Activated naive CD8-positive, alpha-beta T cell treated with anti-CD3 and anti-CD28 coated beads, Interleukin-2, amount 50 U/mL, for 24 hours (primary cell): ENCODE measurements at regions not wholly inside any gene's neighbourhood (a gene's known extent, or its start where the extent isn't known, plus 50 kb on each side); places are given as distances from the start of the nearest gene placed in this dataset.

Source experiments
- ATAC-seq: fragments of 150-1000 bp; cut with Tn5 transposase; one replicate; pipeline ENCODE4 v1.10.0; 2021
- DNase-seq: peaks from one replicate; pipeline ENCODE4 v3.0.0; 2021
- H3K27ac Mint-ChIP-seq: one replicate; pipeline ENCODE4 v1.8.0; 2021; ENCODE audit warnings: mild to moderate bottlenecking, mixed read lengths
- H3K27me3 Mint-ChIP-seq: one replicate; pipeline ENCODE4 v1.8.0; 2021; ENCODE audit warnings: mixed read lengths
- H3K36me3 Mint-ChIP-seq: one replicate; pipeline ENCODE4 v1.8.0; 2021; ENCODE audit warnings: low read depth, mixed read lengths
- H3K4me1 Mint-ChIP-seq: one replicate; pipeline ENCODE4 v1.8.0; 2021; ENCODE audit warnings: mixed read lengths
- H3K4me3 Mint-ChIP-seq: one replicate; pipeline ENCODE4 v1.8.0; 2021; ENCODE audit warnings: mild to moderate bottlenecking, moderate library complexity, mixed read lengths
- H3K9me3 Mint-ChIP-seq: one replicate; pipeline ENCODE4 v1.8.0; 2021; ENCODE audit warnings: mixed read lengths

DNA sequence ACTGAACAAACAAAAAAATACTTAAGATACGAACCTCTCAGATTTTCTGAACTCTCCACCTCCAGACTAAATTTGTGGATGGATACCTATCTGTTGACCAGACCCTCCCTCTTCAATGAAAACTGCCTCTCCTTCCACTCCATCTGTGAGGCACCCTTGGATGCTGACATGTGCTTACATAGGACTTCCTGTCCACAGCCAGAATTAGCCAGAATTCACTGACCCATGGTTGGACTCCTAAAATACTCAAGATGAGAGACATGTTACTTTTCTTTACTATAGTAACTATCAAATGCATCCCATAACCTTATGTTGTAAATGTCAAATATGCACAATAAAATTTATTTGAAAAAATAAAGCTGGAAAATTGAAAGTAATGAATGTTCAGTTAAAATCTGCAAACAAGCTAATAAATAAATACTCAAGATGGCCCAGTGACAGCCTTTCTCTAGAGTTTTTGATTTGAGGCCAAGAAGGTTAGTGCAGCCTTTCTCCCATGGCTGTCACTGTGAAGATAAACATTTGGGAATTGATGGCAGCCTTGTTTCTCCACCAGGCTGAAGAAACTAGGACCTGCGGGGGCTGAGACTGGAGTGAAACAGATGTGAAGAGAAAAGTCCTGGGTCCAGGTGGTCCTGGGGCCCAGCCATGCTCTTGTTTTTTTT is 287.0 kb downstream of the ZEB1 start:
- peaks cover 18% of the 10 kb centered on the region for H3K4me1 Mint-ChIP-seq
- H3K27me3 Mint-ChIP-seq: peaks cover 5% of the 10 kb centered on the region
- H3K27ac Mint-ChIP-seq: no peak overlapping the region
- DNase-seq (no peak), ATAC-seq (no peak)
- no peaks in the 10 kb centered on the region for H3K9me3 Mint-ChIP-seq
- no peak overlapping the region for H3K4me3 Mint-ChIP-seq
- no peaks in the 10 kb centered on the region for H3K36me3 Mint-ChIP-seq

DNA sequence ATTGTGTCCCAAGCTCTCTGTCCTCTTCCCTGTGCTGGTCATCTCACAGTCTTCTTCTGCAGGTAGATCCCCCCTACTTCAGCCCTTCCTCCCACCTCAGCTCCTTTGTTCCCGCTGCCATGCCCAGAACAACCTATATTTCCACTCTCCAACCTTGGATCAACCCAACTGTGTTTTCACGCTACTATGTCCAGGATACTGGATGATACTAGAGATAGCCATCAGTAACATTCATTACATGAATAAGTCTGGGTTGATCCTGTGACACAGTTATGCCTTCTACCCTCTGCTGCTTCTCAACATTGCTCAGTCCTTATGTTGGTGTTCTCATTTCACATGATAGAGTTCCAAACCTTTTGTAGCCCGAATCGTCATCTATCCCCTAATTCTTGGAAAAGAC is 286.4 kb downstream of the ZEB1 start:
- Mint-ChIP-seq H3K4me1 (peaks cover 24% of the 10 kb centered on the region), H3K4me3 (no peak overlapping the region), H3K9me3 (no peaks in the 10 kb centered on the region), H3K36me3 (no peaks in the 10 kb centered on the region), H3K27ac (no peak overlapping the region), H3K27me3 (peaks cover 3% of the 10 kb centered on the region)
- DNase-seq (no peak), ATAC-seq (no peak)

DNA sequence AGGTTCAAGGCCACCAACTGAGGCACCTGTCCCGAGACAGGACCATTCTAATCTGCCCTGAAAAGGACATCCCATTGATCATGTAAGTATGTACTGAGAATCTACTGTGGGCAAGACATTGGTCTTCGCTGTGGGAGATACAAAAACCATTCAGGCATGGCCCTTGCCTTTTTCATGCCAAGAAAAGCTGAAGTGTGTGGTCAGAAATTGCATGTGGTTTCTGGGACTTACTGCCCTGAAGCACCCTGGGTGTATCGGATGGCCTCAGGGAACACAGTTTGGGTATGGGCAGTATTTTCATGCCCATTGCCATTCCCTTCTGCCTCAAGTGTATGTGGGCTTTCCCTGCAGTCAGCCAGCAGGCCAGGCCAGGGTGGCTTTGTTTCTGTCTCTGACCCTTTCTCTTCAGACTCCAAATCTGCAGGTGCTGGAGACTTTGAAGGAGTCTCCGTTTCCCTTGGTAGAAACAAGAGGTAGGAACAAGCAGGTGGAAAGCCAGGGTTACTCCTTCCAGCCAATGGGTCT is 285.7 kb downstream of the ZEB1 start:
- Mint-ChIP-seq H3K4me3 (peak overlapping the region; percentile 79), H3K27ac (no peak overlapping the region), H3K36me3 (no peaks in the 10 kb centered on the region), H3K4me1 (peaks cover 31% of the 10 kb centered on the region), H3K9me3 (no peaks in the 10 kb centered on the region), H3K27me3 (peaks cover 2% of the 10 kb centered on the region)
- ATAC-seq (no peak), DNase-seq (no peak)

DNA sequence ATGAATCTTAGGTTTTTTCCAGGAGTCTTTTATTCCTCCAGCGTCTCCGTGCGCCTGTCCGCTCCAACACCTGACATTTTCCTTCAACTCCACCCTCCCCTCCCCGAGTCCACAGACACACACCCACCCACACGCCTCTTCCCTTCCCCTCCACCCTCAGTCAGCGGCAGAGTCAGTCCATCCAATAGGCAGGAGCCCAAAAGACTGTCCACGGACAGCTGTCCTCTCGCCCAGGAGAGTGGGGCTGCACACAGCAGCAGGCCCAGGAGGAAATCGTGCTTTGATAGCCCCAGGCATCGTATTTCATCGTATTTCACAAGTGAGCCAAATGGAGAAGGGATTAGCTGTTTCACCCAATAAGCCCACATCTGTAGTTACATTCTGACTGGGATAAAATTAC is 285.1 kb downstream of the ZEB1 start:
- DNase-seq: no peak
- Mint-ChIP-seq H3K27me3 (peaks cover 2% of the 10 kb centered on the region), H3K9me3 (no peaks in the 10 kb centered on the region), H3K36me3 (no peaks in the 10 kb centered on the region), H3K4me1 (peaks cover 33% of the 10 kb centered on the region), H3K4me3 (peak overlapping the region; percentile 79), H3K27ac (no peak overlapping the region)
- no peak for ATAC-seq

DNA sequence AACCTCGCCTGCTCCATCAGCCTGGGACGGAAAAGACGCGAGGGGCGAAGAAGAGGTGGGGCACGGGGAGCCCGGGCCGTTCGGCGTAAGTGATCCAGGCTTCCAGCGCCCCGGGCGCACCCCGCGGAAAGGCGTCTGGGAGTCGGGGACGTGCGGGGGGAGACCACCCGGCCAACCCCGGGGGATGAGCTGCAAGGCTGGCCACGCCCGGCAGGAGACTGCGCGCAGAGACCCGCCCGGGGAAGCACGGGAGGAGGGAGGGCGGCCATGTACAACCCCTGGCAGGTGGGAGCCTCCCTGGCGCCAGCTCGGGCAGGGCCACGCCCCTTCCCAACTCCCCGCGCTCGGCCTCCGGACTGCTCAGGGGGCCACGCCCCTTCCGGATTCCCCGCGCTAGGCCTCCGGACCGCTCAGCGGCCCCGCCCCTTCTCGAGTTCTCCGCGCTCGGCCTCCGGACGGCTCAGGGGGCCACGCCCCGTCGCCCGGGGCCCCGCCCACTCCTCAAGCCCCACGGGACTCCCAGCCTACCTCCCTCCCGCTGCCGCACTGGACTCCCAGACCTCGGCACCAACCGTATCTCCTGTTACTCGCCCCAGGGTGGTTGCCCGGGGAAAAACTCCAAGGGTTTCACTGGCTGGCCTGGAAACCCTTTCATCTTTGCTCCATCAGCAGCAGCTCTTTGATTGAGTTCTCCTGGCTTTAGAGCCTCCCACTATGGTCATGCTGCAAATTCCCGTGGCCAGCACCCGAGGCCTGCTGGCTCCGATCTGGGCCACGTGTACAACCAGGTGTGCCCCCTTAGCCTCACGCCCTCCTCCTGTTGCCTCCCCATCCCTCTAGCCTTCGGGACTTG is 284.4 kb downstream of the ZEB1 start:
- Mint-ChIP-seq H3K4me1 (peaks cover 33% of the 10 kb centered on the region), H3K4me3 (peak overlapping the region; percentile 79), H3K36me3 (no peaks in the 10 kb centered on the region), H3K27me3 (peaks cover 2% of the 10 kb centered on the region), H3K27ac (no peak overlapping the region), H3K9me3 (no peaks in the 10 kb centered on the region)
- DNase-seq (peak; percentile 92), ATAC-seq (peak; percentile 96)

DNA sequence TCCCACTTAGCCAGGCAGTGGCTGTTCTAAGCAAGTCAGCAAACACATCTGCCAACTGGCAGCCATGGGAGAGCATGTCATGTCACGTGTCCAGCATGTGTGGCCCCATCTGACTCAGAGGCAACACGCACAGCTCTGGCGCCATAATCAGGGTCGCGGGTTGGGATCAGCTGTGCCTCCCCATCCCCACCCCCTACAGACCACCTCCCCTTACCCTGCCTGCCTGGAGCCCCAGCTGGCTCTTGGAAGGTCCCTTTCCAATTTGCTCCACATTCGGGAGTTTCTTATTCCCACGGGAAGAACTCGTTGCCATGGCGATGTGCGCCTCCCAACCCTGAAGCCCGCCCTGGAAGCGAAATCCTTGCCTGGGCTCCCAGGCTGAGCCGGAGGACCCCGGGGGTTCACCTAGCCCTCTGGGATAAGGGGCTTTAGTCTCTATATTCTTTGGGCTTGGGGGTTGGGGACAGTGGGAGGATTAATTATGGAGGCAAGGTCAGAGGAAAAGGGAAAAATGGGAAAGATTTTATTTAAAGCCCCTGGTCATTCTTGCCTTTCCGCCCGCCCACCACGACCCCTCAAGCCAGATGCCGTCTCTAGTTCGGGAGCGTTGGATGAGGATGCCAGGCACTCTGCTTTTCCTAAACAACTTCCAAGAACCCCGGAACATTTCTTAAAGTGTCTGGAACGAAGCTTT is 283.7 kb downstream of the ZEB1 start:
- peaks cover 33% of the 10 kb centered on the region for H3K4me1 Mint-ChIP-seq
- H3K36me3 Mint-ChIP-seq: no peaks in the 10 kb centered on the region
- no peaks in the 10 kb centered on the region for H3K9me3 Mint-ChIP-seq
- ATAC-seq (no peak), DNase-seq (no peak)
- H3K27me3 Mint-ChIP-seq: no peaks in the 10 kb centered on the region
- H3K4me3 Mint-ChIP-seq: peak overlapping the region; percentile 79
- no peak overlapping the region for H3K27ac Mint-ChIP-seq

DNA sequence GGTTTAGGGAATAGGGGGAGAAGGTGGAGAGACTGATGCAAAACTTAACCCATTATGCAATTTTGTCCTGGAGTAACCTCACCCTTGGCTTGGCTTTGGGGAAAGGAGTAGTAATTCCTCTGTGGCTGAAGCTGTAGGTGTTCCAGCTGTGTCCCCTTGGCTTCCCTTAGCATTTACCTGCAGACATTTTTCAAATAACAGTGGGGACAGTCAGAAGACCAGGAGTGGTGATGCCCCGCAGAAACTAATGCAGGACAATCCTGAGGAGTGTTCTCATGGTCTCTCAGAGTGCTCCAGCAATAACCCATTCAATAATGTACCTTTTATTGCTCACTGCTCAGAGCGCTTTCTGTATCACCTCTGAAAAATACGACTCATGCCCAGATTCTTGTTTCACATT is 282.1 kb downstream of the ZEB1 start:
- no peak for ATAC-seq
- H3K4me1 Mint-ChIP-seq: peaks cover 33% of the 10 kb centered on the region

DNA sequence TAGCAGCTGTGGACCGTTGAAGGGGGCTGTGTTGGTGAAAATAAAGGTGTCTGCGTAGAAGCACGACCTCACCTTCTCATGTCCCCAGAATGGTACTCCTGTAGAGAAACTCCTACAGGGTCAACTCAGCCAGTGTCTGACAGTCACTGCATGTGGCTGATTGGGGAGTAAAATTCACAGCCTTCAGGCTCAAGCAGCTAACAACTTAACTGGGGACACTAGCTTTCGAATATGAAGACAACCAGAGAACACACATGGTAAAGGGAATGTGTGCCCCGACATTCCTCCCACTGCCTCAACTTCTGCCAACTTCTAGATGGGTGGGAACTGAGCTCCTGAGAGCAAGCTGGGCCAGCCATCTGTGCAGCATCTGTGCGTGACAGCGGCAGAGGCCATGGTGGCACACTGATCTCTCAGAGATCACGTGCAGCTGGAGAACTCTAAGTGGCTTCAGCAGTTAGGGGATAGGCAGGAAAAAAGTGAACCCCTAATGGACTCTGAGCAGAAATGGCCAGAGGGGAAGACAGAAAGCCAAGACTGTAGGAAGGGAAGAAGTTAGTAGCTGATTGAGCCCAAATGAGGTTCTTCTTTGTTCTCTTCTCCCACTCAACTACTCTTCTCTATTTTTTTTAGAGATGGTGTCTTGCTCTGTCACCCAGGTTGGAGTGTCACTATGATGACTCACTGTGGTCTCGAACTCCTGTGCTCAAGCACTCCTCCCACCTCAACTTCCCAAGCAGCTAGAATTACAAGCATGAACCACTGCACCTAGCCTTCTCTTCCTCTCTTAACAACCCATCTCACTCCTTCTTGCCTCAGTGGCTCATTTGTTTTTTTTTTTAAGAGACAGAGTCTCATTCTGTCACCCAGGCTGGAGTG is 280.8 kb downstream of the ZEB1 start:
- ATAC-seq (peak; percentile 40), DNase-seq (no peak)
- Mint-ChIP-seq H3K9me3 (no peaks in the 10 kb centered on the region), H3K4me1 (peaks cover 33% of the 10 kb centered on the region), H3K36me3 (no peaks in the 10 kb centered on the region), H3K4me3 (no peak overlapping the region), H3K27me3 (no peaks in the 10 kb centered on the region), H3K27ac (no peak overlapping the region)

More for the DNA sequence above, 282.1 kb downstream of the ZEB1 start:
- Mint-ChIP-seq H3K4me3 (no peak overlapping the region), H3K9me3 (no peaks in the 10 kb centered on the region), H3K36me3 (no peaks in the 10 kb centered on the region), H3K27me3 (no peaks in the 10 kb centered on the region), H3K27ac (no peak overlapping the region)
- no peak for DNase-seq

DNA sequence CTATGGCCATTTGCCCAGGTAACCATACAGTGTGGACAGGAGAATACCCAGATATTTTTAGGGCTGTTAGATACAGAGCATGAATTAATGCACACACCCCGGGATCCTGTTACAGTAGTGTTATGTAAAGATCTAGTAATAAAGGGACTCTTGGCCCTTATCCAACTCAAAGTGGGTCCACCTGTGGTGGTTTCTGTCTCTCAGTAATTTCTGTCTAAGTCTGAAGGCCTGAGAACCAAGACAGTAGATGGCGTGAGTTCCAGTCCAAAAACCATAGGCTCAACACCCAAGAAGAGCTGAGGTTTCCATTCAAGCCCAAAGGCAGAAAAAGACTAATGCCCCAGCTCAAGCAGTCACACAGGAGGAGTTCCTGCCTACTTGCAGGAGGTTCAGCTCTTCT is 277.7 kb downstream of the ZEB1 start:
- no peak overlapping the region for H3K4me3 Mint-ChIP-seq
- peaks cover 2% of the 10 kb centered on the region for H3K36me3 Mint-ChIP-seq
- peaks cover 14% of the 10 kb centered on the region for H3K27me3 Mint-ChIP-seq
- H3K9me3 Mint-ChIP-seq: peaks cover 6% of the 10 kb centered on the region
- ATAC-seq: no peak
- no peak overlapping the region for H3K27ac Mint-ChIP-seq
- peaks cover 20% of the 10 kb centered on the region for H3K4me1 Mint-ChIP-seq
- no peak for DNase-seq

DNA sequence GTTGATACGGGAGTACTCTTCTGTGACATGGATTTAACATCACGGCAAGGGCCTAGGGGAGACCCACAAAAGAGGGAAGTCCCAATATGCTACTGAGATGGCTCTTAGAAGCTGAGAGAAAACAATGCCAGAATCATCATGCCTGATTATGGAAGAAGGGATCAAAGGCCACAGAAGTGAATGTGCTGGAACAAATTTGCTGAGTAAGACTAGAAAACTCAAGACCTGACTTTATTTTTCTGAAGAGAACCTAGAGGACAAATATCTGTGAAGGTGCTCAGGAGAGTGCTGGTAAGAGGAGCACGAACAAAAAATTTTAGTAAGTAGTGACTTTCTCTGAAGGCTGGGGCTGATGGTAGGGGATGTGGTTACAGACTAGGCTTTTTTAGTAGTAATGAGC is 277.0 kb downstream of the ZEB1 start:
- DNase-seq (no peak), ATAC-seq (no peak)
- H3K27ac Mint-ChIP-seq: no peak overlapping the region
- peaks cover 11% of the 10 kb centered on the region for H3K9me3 Mint-ChIP-seq
- H3K27me3 Mint-ChIP-seq: peaks cover 16% of the 10 kb centered on the region
- H3K4me3 Mint-ChIP-seq: no peak overlapping the region
- H3K36me3 Mint-ChIP-seq: peaks cover 2% of the 10 kb centered on the region
- peaks cover 14% of the 10 kb centered on the region for H3K4me1 Mint-ChIP-seq

DNA sequence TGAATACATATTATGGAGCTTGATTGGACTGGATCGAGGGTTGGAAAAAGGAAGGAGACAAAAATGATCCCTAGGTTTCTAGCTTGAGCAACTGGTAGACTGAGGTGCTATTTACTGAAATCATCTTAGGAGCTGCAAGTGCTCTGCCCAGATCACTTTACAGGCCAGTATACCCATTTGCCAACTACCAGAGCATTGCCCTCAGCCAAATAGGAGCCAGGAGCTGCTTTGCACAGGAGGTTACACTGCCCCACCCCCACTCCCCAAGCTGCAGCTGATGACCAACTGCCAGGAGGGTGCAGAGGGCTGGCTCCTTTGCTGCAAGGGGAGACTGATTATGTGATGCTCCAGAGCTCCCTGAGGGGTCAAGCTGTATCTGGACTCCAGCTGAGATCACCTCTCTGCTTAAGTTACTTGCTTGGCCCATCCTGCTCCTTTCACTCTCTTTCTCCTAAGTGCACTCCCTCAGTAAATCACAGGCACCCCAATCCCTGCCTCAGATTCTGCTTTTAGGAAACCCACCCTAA is 275.4 kb downstream of the ZEB1 start:
- ATAC-seq (no peak), DNase-seq (no peak)
- Mint-ChIP-seq H3K27me3 (peaks cover 19% of the 10 kb centered on the region), H3K36me3 (peaks cover 2% of the 10 kb centered on the region), H3K27ac (no peak overlapping the region), H3K9me3 (peaks cover 21% of the 10 kb centered on the region), H3K4me3 (no peak overlapping the region), H3K4me1 (no peaks in the 10 kb centered on the region)

DNA sequence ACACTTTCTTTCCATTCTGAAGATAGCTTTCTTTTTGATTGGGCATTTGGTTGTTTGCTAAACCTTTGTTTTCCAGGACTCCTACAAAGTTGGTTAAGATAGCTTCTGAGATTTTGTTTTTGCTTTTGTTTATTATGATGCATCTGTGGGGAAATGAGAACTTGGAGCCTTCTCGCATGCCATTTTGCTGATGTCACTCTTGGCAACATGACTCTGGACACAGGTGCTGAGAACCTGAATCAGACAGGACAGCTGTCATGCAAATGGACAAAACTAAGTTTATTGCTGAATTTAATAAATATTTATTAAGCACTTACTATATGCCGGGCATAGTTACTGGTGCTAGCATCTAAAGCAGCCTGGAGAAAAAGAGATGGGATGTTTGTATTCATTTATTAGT is 274.1 kb downstream of the ZEB1 start:
- H3K36me3 Mint-ChIP-seq: peaks cover 2% of the 10 kb centered on the region

DNA sequence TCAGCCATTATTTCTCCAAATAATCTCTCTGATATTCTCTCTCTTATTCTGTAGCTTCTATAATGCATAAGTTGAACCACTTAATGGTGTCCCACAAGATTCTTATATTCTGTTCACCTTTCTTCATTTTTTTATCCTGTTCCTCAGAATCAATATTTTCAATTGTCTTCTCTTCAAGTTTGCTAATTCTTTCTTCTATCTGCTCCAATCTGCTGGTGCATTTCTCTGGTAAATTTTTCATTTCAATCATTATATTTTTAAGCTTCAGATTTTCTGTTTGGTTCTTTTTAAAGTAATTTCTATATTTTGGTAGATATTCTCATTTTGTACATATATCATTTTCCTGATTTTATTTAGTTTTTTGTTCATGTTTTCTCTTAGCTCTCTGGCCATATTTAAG is 272.6 kb downstream of the ZEB1 start:
- peaks cover 7% of the 10 kb centered on the region for H3K4me1 Mint-ChIP-seq
- ATAC-seq (no peak), DNase-seq (no peak)
- H3K9me3 Mint-ChIP-seq: peaks cover 21% of the 10 kb centered on the region
- peaks cover 30% of the 10 kb centered on the region for H3K27me3 Mint-ChIP-seq
- peaks cover 2% of the 10 kb centered on the region for H3K36me3 Mint-ChIP-seq
- H3K4me3 Mint-ChIP-seq: no peak overlapping the region
- no peak overlapping the region for H3K27ac Mint-ChIP-seq

More for the DNA sequence above, 274.1 kb downstream of the ZEB1 start:
- no peaks in the 10 kb centered on the region for H3K4me1 Mint-ChIP-seq
- ATAC-seq (no peak), DNase-seq (no peak)
- H3K27me3 Mint-ChIP-seq: peaks cover 19% of the 10 kb centered on the region
- H3K4me3 Mint-ChIP-seq: no peak overlapping the region
- peaks cover 21% of the 10 kb centered on the region for H3K9me3 Mint-ChIP-seq
- no peak overlapping the region for H3K27ac Mint-ChIP-seq
